IPS-18a (cell line): ENCODE measurements at regions not wholly inside any gene's neighbourhood (a gene's known extent, or its start where the extent isn't known, plus 50 kb on each side); places are given as distances from the start of the nearest gene placed in this dataset.

Experiments
- H3K27ac ChIP-seq: one replicate; pipeline ENCODE4 v1.5.1; 2013; ENCODE audit warnings: low read length
- H3K27me3 ChIP-seq: one replicate; pipeline ENCODE4 v1.6.1; 2013; ENCODE audit warnings: mild to moderate bottlenecking, low read length; ENCODE audit not compliant: control insufficient read depth, insufficient read depth
- H3K36me3 ChIP-seq: one replicate; pipeline ENCODE4 v1.6.1; 2013; ENCODE audit warnings: low read depth, low read length; ENCODE audit not compliant: control insufficient read depth
- H3K4me1 ChIP-seq: one replicate; pipeline ENCODE4 v1.6.1; 2013; ENCODE audit warnings: low read depth, low read length; ENCODE audit not compliant: control insufficient read depth
- H3K4me3 ChIP-seq: one replicate; pipeline ENCODE4 v1.5.1; 2013; ENCODE audit warnings: low read length
- H3K9ac ChIP-seq: one replicate; pipeline ENCODE4 v1.6.1; 2013; ENCODE audit warnings: mild to moderate bottlenecking, low read length, moderate library complexity
- H3K9me3 ChIP-seq: one replicate; pipeline ENCODE4 v1.6.1; 2013; ENCODE audit warnings: low read depth, low read length; ENCODE audit not compliant: control insufficient read depth

DNA sequence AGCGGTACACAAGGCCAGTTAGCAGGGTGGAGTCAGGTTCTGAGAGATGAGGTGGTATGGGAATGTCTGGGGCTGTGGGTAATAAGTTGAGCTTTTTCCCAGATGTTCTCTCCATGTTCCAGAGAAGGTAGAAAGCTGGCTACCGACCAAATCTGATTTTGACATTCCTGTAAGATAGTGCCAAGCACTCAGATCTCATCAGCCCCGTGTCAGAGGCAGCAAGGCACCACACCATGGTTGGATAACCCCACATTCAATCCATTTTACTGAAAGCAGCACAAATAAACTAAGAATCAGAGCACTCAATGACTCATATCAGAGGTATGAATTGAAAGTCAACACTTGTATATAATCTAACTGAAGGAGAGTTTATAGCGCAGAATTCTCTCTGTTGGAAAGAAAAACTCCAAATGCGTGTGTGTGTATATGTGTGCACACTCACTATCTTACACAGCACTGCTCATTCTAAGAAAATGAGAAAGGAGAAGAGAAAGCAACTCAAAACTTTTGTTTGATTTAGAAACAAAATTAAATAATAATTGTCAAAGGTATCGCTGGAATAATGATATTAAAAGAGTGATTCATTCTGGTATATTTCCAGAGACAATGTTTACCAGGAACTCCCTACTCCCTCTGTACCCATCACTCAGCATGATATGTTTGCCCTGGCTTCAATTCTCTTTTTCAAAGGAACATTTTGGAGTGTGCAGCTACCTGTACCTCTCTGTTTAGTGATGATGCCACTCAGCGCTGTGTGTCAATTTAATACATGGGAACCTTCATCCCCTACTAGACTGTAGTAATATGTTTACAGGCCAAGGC is 375.1 kb upstream of the ID2 start:
- no peak overlapping the region for H3K27ac ChIP-seq
- no peak overlapping the region for H3K4me3 ChIP-seq
- H3K27me3 ChIP-seq, result no peaks in the 10 kb centered on the region
- H3K9me3 ChIP-seq, result no peaks in the 10 kb centered on the region
- no peak overlapping the region for H3K9ac ChIP-seq
- H3K4me1 ChIP-seq, result no peaks in the 10 kb centered on the region
- no peaks in the 10 kb centered on the region for H3K36me3 ChIP-seq

DNA sequence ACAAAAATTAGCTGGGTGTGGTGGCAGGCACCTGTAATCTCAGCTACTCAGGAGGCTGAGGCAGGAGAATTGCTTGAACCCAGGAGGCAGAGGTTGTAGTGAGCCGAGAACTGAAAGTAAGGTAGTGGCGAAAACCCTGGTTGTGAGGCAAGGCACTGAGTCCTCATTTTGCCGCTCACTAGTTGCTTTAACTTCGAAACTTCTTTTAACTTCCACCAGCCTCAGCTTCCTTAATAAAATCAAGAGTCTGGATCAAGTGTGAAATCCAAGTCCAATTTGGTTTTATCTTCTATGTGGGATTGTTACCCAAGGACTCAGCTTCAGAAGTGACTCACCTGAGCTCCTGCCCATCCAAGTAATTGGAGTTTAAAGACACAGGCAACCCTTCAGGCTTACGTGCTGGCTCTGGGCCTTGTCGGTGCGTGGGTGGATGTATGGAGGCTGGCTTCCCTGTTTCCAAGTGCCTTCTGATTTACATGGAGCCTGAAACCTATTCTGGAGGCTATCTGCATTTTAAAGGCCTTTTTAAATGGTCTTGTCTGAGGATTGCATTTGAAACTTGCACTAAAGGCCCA is 374.2 kb upstream of the ID2 start:
- Histone ChIP-seq H3K27me3 (no peaks in the 10 kb centered on the region), H3K27ac (no peak overlapping the region), H3K4me3 (no peak overlapping the region), H3K36me3 (no peaks in the 10 kb centered on the region), H3K9ac (no peak overlapping the region), H3K9me3 (no peaks in the 10 kb centered on the region), H3K4me1 (no peaks in the 10 kb centered on the region)

DNA sequence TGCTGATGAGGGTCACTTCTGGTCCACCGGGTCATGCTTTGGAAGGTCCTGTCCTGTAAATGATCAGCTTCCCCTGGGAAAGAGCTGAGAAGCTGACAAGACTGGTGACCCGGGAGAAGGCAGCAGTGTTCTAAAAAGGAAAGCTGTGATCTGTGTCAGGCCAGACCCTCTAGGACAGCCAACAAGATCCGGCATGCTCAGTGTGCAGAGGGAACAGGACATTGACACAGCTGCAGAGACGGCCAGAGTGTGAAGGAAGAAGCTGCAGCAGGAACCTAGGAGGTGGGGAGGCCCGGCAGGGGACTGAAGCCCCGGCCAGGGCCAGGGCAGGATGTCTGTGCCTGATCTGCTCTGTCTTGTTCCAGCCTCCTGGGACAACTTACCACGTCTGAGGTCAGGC is 372.7 kb upstream of the ID2 start:
- H3K36me3 ChIP-seq, result no peaks in the 10 kb centered on the region
- no peak overlapping the region for H3K9ac ChIP-seq
- H3K4me1 ChIP-seq, result no peaks in the 10 kb centered on the region
- no peaks in the 10 kb centered on the region for H3K9me3 ChIP-seq
- no peaks in the 10 kb centered on the region for H3K27me3 ChIP-seq
- no peak overlapping the region for H3K4me3 ChIP-seq
- no peak overlapping the region for H3K27ac ChIP-seq

DNA sequence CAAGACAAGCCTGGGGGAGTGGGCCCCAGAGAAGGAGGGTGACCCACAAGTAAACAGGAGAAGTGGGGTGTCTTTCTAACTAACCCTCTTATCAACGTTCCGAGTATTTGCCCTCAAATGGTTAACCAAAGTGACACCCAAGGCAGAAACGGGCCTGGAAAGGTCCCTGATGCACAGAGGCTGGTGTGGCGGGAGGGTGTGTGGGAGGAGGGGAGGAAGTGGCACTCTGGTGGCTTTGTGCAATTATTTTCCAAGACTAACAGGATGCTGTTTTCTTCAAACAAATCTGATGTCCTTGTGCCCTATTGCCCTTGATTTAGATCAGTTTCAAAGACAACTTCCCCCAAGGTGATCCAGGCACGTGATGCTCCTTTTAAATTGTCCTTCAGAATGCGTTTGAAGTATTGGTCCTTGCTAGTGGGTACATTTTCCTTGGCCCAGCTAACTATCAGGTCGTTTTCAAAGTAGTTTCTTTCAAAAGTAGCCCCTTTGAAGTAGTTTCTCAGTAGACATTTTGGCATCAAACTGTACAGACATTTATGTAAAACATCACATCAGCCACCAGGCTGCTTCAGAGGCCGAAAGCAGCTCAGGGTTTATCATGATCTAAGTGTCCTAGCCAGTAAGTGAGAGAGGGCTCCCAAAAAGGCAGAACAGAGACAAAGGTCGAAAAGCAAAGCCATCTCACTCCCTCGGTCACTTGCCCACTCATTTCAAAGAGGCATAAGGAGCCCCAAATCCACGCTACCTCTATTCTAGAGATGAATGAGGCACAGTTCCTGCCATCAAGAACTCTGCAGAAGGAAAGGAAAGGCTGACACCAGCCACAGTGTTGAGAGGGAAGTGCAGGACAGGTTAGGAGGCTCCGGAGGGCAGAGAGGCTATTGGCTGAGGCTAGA is 371.1 kb upstream of the ID2 start:
- H3K27me3 ChIP-seq, result no peaks in the 10 kb centered on the region
- H3K9ac ChIP-seq, result no peak overlapping the region
- H3K4me3 ChIP-seq, result no peak overlapping the region
- H3K36me3 ChIP-seq, result no peaks in the 10 kb centered on the region
- no peak overlapping the region for H3K27ac ChIP-seq
- H3K9me3 ChIP-seq, result no peaks in the 10 kb centered on the region
- H3K4me1 ChIP-seq, result no peaks in the 10 kb centered on the region

DNA sequence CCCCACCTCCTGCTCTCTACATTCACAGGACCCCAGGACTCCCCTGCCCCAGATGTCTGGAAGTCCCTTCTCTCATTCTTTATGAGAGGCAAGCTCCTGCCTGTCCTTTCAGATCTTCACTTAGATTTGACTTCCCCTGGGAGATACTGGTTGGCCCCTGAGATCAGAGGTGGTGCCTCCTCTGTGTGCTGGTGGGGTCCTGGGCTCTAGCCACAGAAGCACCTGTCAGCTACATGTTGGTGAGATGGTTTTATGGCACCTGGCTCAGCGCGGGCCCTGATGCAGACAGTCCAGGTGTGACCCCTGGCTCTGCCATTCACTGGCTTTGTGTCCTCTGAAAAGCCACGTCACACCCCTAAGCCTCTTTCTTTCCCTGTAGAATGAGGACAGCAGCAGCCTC is 369.6 kb upstream of the ID2 start:
- Histone ChIP-seq H3K9me3 (no peaks in the 10 kb centered on the region), H3K4me1 (no peaks in the 10 kb centered on the region), H3K9ac (no peak overlapping the region), H3K36me3 (no peaks in the 10 kb centered on the region), H3K4me3 (no peak overlapping the region), H3K27ac (no peak overlapping the region), H3K27me3 (no peaks in the 10 kb centered on the region)

DNA sequence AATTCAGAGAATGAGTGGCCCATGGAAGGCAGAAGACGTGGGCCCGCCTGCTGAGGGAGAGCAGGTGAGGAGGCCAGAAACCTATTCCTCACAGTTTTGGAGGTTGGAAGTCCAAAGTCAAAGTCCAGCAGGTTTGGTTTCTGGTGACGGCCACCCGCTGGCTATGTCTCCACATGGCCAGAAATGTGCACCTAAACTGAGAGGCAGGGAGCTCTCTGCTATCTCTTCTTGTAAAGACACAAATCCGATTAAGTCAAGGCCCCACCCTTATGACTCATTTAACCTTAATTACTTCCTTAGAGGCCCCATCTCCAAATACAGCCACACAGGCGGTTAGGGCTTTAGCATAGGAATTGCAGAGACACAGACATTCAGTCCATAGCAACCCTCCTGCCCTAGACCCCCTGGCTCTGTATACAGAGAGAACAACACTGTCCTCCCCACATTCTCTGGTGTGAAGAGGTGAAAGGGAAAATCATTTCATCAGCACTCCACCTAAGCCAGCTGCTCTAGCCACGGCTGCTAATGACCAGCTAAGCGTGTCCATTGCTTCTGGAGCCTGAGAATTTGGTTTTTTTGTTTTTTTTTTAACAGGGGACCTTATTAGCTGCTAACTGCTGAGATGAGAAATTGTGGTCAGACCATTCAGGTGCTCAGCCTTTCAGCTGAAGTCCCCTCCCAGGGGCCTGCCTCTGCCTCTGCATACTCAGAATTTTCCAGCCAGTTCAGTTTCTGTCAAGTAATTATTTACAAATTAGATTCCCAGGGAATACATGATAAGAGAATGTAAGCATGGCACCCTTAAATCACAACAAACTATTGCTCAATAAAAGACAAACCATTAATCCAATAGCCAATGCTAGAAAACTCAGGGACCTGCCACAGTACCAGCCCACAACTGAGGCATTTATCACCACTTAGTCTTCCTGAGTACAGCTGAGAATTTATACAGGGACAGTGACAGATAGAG is 368.7 kb upstream of the ID2 start:
- no peaks in the 10 kb centered on the region for H3K27me3 ChIP-seq
- H3K9ac ChIP-seq, result no peak overlapping the region
- no peak overlapping the region for H3K4me3 ChIP-seq
- no peak overlapping the region for H3K27ac ChIP-seq
- H3K9me3 ChIP-seq, result no peaks in the 10 kb centered on the region
- H3K4me1 ChIP-seq, result no peaks in the 10 kb centered on the region
- H3K36me3 ChIP-seq, result no peaks in the 10 kb centered on the region

DNA sequence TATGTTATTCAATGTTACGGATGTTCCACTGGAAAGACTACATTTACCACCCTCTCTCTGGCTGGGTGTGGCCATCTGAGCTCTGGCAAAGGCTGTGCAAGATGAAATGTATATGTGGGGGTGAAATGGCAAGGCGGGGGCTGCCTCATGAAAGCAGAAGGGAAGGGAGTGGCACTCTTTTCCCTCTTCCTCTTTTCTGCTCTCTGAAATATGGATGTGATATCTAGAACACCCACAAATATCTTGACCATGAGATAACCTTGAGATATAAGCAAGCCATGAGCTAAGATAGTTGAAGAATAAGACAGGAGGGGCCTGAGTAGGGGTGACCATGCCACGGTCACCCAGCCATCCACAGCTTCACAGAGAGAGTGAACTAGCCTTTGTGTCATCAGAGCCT is 367.8 kb upstream of the ID2 start:
- H3K4me3 ChIP-seq, result no peak overlapping the region

DNA sequence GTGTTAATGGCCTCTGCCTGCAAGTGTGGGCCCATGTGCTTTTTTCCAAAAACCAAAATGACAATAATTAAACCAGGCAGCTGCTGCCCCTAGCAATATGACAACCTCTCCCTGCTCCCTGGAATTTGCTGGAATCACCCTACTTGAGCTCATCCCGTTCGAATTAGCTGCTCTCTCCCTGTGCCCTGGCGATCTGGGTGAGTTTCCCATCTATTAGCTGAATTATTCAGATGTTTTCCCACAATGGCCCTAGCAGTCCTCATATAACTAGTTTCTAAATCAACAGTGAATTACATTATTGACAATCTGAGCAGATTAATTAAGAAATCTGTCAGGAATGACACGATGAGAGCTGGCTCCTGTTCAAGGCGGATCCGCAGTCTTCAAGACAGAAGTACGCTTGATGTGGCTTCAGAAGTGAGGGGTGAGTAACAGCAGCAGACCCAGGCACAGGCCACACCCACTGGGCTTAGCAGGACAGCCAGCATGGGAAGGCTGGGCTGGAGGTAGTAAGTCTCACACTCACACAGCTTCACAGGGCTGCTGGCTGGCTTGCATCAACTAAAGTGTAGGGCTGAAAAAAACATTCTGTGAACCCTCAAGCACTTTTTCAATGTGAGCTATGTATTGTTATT is 366.2 kb upstream of the ID2 start:
- Histone ChIP-seq H3K27me3 (no peaks in the 10 kb centered on the region), H3K4me3 (no peak overlapping the region), H3K4me1 (peaks cover 6% of the 10 kb centered on the region), H3K9ac (no peak overlapping the region), H3K27ac (no peak overlapping the region), H3K9me3 (no peaks in the 10 kb centered on the region), H3K36me3 (no peaks in the 10 kb centered on the region)

More for the DNA sequence above, 367.8 kb upstream of the ID2 start:
- H3K27ac ChIP-seq, result no peak overlapping the region
- no peaks in the 10 kb centered on the region for H3K9me3 ChIP-seq
- peaks cover 5% of the 10 kb centered on the region for H3K4me1 ChIP-seq
- no peaks in the 10 kb centered on the region for H3K36me3 ChIP-seq
- H3K27me3 ChIP-seq, result no peaks in the 10 kb centered on the region
- H3K9ac ChIP-seq, result no peak overlapping the region

DNA sequence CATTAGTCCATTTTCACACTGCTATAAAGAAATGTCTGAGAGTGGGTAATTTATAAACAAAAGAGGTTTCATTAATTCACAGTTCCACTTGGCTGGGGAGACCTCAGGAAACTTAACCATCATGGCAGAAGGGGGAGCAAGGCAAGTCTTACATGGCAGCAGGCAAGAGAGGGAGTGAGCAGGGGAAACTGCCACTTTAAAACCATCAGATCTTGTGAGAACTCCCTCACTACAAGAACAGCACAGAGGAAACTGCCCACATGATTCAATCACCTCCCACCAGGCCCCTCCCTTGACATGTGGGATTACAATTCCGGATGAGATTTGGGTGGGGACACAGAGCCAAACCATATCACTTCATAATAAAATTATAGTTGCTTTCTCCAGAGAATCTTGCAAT is 365.5 kb upstream of the ID2 start:
- H3K27ac ChIP-seq, result no peak overlapping the region
- H3K4me3 ChIP-seq, result no peak overlapping the region
- peaks cover 6% of the 10 kb centered on the region for H3K4me1 ChIP-seq
- H3K9ac ChIP-seq, result no peak overlapping the region
- no peaks in the 10 kb centered on the region for H3K36me3 ChIP-seq
- H3K9me3 ChIP-seq, result no peaks in the 10 kb centered on the region
- H3K27me3 ChIP-seq, result no peaks in the 10 kb centered on the region

DNA sequence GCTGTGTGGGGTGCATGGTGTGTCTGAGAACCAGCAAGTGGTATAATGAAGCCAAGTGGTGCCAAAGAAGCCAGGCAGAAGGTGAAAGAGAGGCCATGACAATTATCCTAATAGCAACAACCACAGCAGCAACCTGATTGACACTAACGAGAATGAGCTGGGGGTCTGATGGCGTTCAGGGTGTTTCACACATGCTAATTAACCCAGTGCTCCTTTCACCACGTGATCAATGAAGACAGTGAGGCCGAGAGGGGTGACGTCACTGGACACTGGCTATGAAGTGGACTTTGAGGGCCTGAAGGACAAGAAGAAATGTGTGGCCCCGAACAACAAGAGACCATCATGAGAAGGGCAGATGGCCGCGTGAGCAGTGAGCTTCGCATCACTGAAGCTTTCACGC is 364.4 kb upstream of the ID2 start:
- Histone ChIP-seq H3K4me3 (no peak overlapping the region), H3K9me3 (no peaks in the 10 kb centered on the region), H3K9ac (no peak overlapping the region), H3K36me3 (no peaks in the 10 kb centered on the region), H3K27ac (no peak overlapping the region), H3K27me3 (no peaks in the 10 kb centered on the region), H3K4me1 (peaks cover 6% of the 10 kb centered on the region)
